IMR-90 (cell line): ENCODE measurements at regions not wholly inside any gene's neighbourhood (a gene's known extent, or its start where the extent isn't known, plus 50 kb on each side); places are given as distances from the start of the nearest gene placed in this dataset.

ENCODE experiments used
- ATAC-seq: fragments of 200-7000 bp; cut with Tn5 transposase; 2 replicates; pipeline ENCODE4 v1.9.1; 2020; ENCODE audit warnings: low read depth, mild to moderate bottlenecking, moderate library complexity
- BruUV-seq: library from RNA; stranded (reverse); fragments of 400-500 nt; replicated peaks from 2 replicates; lab custom pipeline; 2021; lab: Mats Ljungman, UMichigan
- CTCF ChIA-PET: fragments of 300-600 bp; formaldehyde crosslinking; extraction: SDS; loops from one replicate; lab custom pipeline; 2021; ENCODE audit warnings: antibody characterized with exemption; lab: Yijun Ruan, JAX
- POLR2A ChIA-PET: fragments of 300-600 bp; sonication (Branson Sonifier 250); formaldehyde crosslinking; loops from one replicate; lab custom pipeline; 2022; ENCODE audit warnings: antibody characterized with exemption; ENCODE audit not compliant: unreplicated experiment; lab: Charles Lee
- DNase-seq: peaks from one replicate; pipeline ENCODE4 v3.0.0; 2013
- H2AFZ ChIP-seq: replicated peaks from 2 replicates; pipeline ENCODE3; 2013; ENCODE audit warnings: low read length, mild to moderate bottlenecking; ENCODE audit not compliant: poor library complexity
- H2AK5ac ChIP-seq: 2 replicates; pipeline ENCODE4 v1.6.1; 2013; ENCODE audit warnings: low read depth, low read length, inconsistent platforms
- H2AK9ac ChIP-seq: replicated peaks from 2 replicates; pipeline ENCODE3; 2013; ENCODE audit warnings: mild to moderate bottlenecking, low read depth, low read length, moderate library complexity; ENCODE audit not compliant: poor library complexity
- H2BK120ac ChIP-seq: 2 replicates; pipeline ENCODE4 v1.6.1; 2013; ENCODE audit warnings: low read depth, low read length, inconsistent platforms
- H2BK15ac ChIP-seq: 3 replicates; pipeline ENCODE4 v1.6.1; 2013; ENCODE audit warnings: low read depth, low read length, inconsistent platforms
- H2BK20ac ChIP-seq: 2 replicates; pipeline ENCODE4 v1.6.1; 2013; ENCODE audit warnings: low read depth, mild to moderate bottlenecking, inconsistent platforms, low read length, moderate library complexity
- H2BK5ac ChIP-seq: 2 replicates; pipeline ENCODE4 v1.6.1; 2013; ENCODE audit warnings: mild to moderate bottlenecking, low read depth, low read length, inconsistent platforms; ENCODE audit not compliant: poor library complexity, severe bottlenecking
- H3K14ac ChIP-seq: replicated peaks from 2 replicates; pipeline ENCODE4 v1.6.1; 2013; ENCODE audit warnings: low read depth, low read length, inconsistent platforms
- H3K18ac ChIP-seq: 2 replicates; pipeline ENCODE4 v1.6.1; 2013; ENCODE audit warnings: low read depth, low read length, control low read depth
- H3K23ac ChIP-seq: 2 replicates; pipeline ENCODE4 v1.6.1; 2013; ENCODE audit warnings: low read depth, low read length, inconsistent platforms
- H3K27ac ChIP-seq: 2 replicates; pipeline ENCODE4 v1.5.1; 2013; ENCODE audit warnings: mild to moderate bottlenecking, control low read depth, low read length; ENCODE audit not compliant: insufficient read depth
- H3K27me3 ChIP-seq: 2 replicates; pipeline ENCODE4 v1.6.1; 2013; ENCODE audit warnings: low read length; ENCODE audit not compliant: control insufficient read depth, insufficient read depth
- H3K36me3 ChIP-seq: 2 replicates; pipeline ENCODE4 v1.6.1; 2013; ENCODE audit warnings: low read length, mixed read lengths; ENCODE audit not compliant: control insufficient read depth, insufficient read depth
- H3K4ac ChIP-seq: 2 replicates; pipeline ENCODE4 v1.6.1; 2013; ENCODE audit warnings: low read depth, low read length, inconsistent platforms
- H3K4me1 ChIP-seq: 2 replicates; pipeline ENCODE4 v1.6.1; 2013; ENCODE audit warnings: low read length, mixed read lengths; ENCODE audit not compliant: control insufficient read depth, insufficient read depth
- H3K4me2 ChIP-seq: 2 replicates; pipeline ENCODE4 v1.6.1; 2013; ENCODE audit warnings: low read depth, mild to moderate bottlenecking, control low read depth, low read length, moderate library complexity
- H3K4me3 ChIP-seq: 2 replicates; pipeline ENCODE4 v1.5.1; 2013; ENCODE audit warnings: low read depth, mild to moderate bottlenecking, control low read depth, low read length, moderate library complexity; ENCODE audit not compliant: insufficient read depth
- H3K56ac ChIP-seq: 2 replicates; pipeline ENCODE4 v1.6.1; 2013; ENCODE audit warnings: low read length, inconsistent platforms; ENCODE audit not compliant: insufficient read depth; ENCODE audit errors: extremely low read depth
- H3K79me1 ChIP-seq, 2 experiments: 2 replicates each; pipeline ENCODE4 v1.6.1; 2013; ENCODE audit warnings: low read length in 2 of 2, inconsistent platforms in 1 of 2, low read depth in 1 of 2
- H3K9ac ChIP-seq: 2 replicates; pipeline ENCODE4 v1.6.1; 2013; ENCODE audit warnings: low read depth, low read length, control low read depth
- H3K9me1 ChIP-seq: 2 replicates; pipeline ENCODE4 v1.6.1; 2013; ENCODE audit warnings: low read length, inconsistent platforms; ENCODE audit not compliant: insufficient read depth
- H3K9me3 ChIP-seq: 2 replicates; pipeline ENCODE4 v1.6.1; 2013; ENCODE audit warnings: low read length; ENCODE audit not compliant: control insufficient read depth, insufficient read depth
- H4K20me1 ChIP-seq: 2 replicates; pipeline ENCODE4 v1.6.1; 2013; ENCODE audit warnings: low read length, inconsistent platforms; ENCODE audit not compliant: insufficient read depth
- H4K5ac ChIP-seq: 2 replicates; pipeline ENCODE4 v1.6.1; 2013; ENCODE audit warnings: mild to moderate bottlenecking, low read depth, low read length, control low read depth
- H4K8ac ChIP-seq, 2 experiments: 2 replicates each; pipeline ENCODE4 v1.6.1; 2013; ENCODE audit warnings: low read depth in 2 of 2, low read length in 2 of 2, control low read depth in 1 of 2, inconsistent platforms in 1 of 2
- H4K91ac ChIP-seq: 2 replicates; pipeline ENCODE4 v1.6.1; 2013; ENCODE audit warnings: low read depth, low read length, inconsistent platforms; ENCODE audit not compliant: insufficient read depth
- BHLHE40 ChIP-seq: fragments of 150-350 bp; IDR thresholded peaks from 2 replicates; pipeline ENCODE4 v1.6.1; 2016; ENCODE audit warnings: mild to moderate bottlenecking, low read depth, low read length
- CEBPB ChIP-seq: IDR thresholded peaks from 2 replicates; pipeline ENCODE4 v1.6.1; 2012; ENCODE audit warnings: low read depth, low read length, improper control_type of control experiment
- CHD1 ChIP-seq: IDR thresholded peaks from 2 replicates; pipeline ENCODE4 v1.6.1; 2012; ENCODE audit warnings: low read depth, low read length, improper control_type of control experiment
- FOS ChIP-seq: fragments of 150-350 bp; IDR thresholded peaks from 2 replicates; pipeline ENCODE4 v1.6.1; 2016; ENCODE audit warnings: low read depth, low read length
- MAFK ChIP-seq: IDR thresholded peaks from 2 replicates; pipeline ENCODE4 v1.6.1; 2012; ENCODE audit warnings: low read depth, low read length, improper control_type of control experiment
- MAZ ChIP-seq: IDR thresholded peaks from 2 replicates; pipeline ENCODE4 v1.6.1; 2012; ENCODE audit warnings: low read depth, mild to moderate bottlenecking, low read length, improper control_type of control experiment, moderate library complexity, borderline replicate concordance
- MXI1 ChIP-seq: IDR thresholded peaks from 2 replicates; pipeline ENCODE4 v1.6.1; 2012; ENCODE audit warnings: low read depth, mild to moderate bottlenecking, low read length, moderate library complexity, borderline replicate concordance
- POLR2A ChIP-seq: IDR thresholded peaks from 2 replicates; pipeline ENCODE4 v1.6.1; 2012; ENCODE audit warnings: mild to moderate bottlenecking, low read depth, low read length
- RAD21 ChIP-seq: IDR thresholded peaks from 2 replicates; pipeline ENCODE4 v1.6.1; 2012; ENCODE audit warnings: low read length, improper control_type of control experiment
- RCOR1 ChIP-seq: IDR thresholded peaks from 2 replicates; pipeline ENCODE4 v1.6.1; 2012; ENCODE audit warnings: mild to moderate bottlenecking, low read length, improper control_type of control experiment; ENCODE audit not compliant: insufficient replicate concordance
- RFX5 ChIP-seq: IDR thresholded peaks from 2 replicates; pipeline ENCODE4 v1.8.0; 2012; ENCODE audit warnings: low read depth, mild to moderate bottlenecking, low read length, moderate library complexity
- SMC3 ChIP-seq: fragments of 150-350 bp; IDR thresholded peaks from 2 replicates; pipeline ENCODE4 v1.6.1; 2016; ENCODE audit warnings: low read depth, mild to moderate bottlenecking, antibody characterized with exemption, low read length, moderate library complexity
- USF2 ChIP-seq: fragments of 150-350 bp; IDR thresholded peaks from 2 replicates; pipeline ENCODE4 v1.6.1; 2017; ENCODE audit warnings: mild to moderate bottlenecking, antibody characterized with exemption, low read length, low read depth
- WGBS, 2 experiments: methylation state at CpG; one replicate each; pipeline versions ENCODE4 v1.1.5 to v1.1.7; 2013; ENCODE audit warnings: missing lambda C conversion rate in 2 of 2; ENCODE audit not compliant: insufficient read length in 1 of 2; ENCODE audit errors: extremely low coverage in 2 of 2; 5-methylcytosine and 5-hydroxymethylcytosine counted together
- dilution Hi-C: fragments of 300-500 bp; cut with HindIII; formaldehyde crosslinking; loops from one replicate; pipeline ENCODE4 v1.14.3; 2018; ENCODE audit warnings: low sequenced_read_pairs; ENCODE audit not compliant: unreplicated experiment
- in situ Hi-C: fragments of 300-500 bp; cut with MboI; formaldehyde crosslinking; loops from 3 replicates; pipeline ENCODE4 v1.14.3; 2019; ENCODE audit warnings: low sequenced_read_pairs, inconsistent platforms, mixed read lengths
- intact Hi-C: fragments of 100-400 bp; cut with micrococcal nuclease; formaldehyde crosslinking; loops from 2 replicates; pipeline ENCODE4 v1.10.0; 2022
- TF ChIP-seq, protein P1 (sequence below): fragments of 150-350 bp; IDR thresholded peaks from 2 replicates; pipeline ENCODE4 v1.6.1; 2016; ENCODE audit warnings: low read depth, mild to moderate bottlenecking, low read length, moderate library complexity, borderline replicate concordance

DNA sequence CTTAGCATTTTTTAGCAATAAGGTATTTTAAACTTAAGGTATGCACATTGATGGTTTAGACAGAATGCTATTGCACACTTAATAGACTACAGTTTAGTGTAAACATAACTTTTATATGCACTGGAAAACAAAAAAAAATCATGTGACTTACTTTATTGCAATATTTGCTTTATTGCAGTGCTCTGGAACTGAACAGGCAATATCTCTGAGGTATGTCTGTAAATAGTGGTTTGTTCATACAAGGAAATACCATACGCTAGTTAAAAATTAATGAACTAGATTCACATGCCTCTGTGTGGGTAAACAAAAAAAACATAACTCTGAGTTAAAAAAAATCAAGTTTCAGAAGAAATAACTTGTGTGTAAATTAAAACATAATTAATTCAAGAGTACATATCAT is 479.0 kb upstream of the MKI67 start:
- Histone ChIP-seq H3K9me3 (peaks cover 19% of the 10 kb centered on the region), H3K4me1 (no peaks in the 10 kb centered on the region), H3K79me1 (no peaks in the 10 kb centered on the region), H3K9ac (no peak overlapping the region), H2BK15ac (no peak overlapping the region), H2AK9ac (no peak overlapping the region), H3K27me3 (no peaks in the 10 kb centered on the region), H3K4me3 (no peak overlapping the region), H3K4ac (no peak overlapping the region), H3K18ac (no peak overlapping the region), H2AK5ac (no peak overlapping the region), H2BK5ac (no peak overlapping the region), H3K27ac (no peak overlapping the region), H3K9me1 (no peaks in the 10 kb centered on the region), H2BK20ac (no peak overlapping the region), H4K8ac (no peak overlapping the region), H3K4me2 (no peak overlapping the region), H4K5ac (no peak overlapping the region), H3K14ac (no peak overlapping the region), H2BK120ac (no peak overlapping the region), H4K91ac (no peak overlapping the region), H3K23ac (no peak overlapping the region), H2AFZ (no peak overlapping the region), H4K20me1 (no peaks in the 10 kb centered on the region), H3K56ac (no peak overlapping the region), H3K36me3 (no peaks in the 10 kb centered on the region)
- no peak for TF ChIP-seq SMC3
- TF ChIP-seq, protein P1, sequence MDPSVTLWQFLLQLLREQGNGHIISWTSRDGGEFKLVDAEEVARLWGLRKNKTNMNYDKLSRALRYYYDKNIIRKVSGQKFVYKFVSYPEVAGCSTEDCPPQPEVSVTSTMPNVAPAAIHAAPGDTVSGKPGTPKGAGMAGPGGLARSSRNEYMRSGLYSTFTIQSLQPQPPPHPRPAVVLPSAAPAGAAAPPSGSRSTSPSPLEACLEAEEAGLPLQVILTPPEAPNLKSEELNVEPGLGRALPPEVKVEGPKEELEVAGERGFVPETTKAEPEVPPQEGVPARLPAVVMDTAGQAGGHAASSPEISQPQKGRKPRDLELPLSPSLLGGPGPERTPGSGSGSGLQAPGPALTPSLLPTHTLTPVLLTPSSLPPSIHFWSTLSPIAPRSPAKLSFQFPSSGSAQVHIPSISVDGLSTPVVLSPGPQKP: no peak
- no peak for TF ChIP-seq MAFK
- no peak for TF ChIP-seq BHLHE40
- TF ChIP-seq RAD21: no peak
- no peak for TF ChIP-seq MXI1
- TF ChIP-seq USF2: no peak
- no peak for TF ChIP-seq CHD1
- no peak for TF ChIP-seq FOS
- no peak for TF ChIP-seq POLR2A
- TF ChIP-seq CEBPB: no peak
- TF ChIP-seq MAZ: no peak
- TF ChIP-seq RFX5: no peak
- TF ChIP-seq RCOR1: no peak
- WGBS, 2 experiments: no CpG with 5 or more reads among the region's 1 CpG
- ChIA-PET CTCF (no interaction called here), POLR2A (no interaction called here)
- in situ Hi-C loops (no loop called here), intact Hi-C loops (no loop called here), dilution Hi-C loops (no loop called here)
- no peak for DNase-seq
- no peak for ATAC-seq
- BruUV-seq: no TSS peak
